H1 (cell line): ENCODE measurements at regions not wholly inside any gene's neighbourhood (a gene's known extent, or its start where the extent isn't known, plus 50 kb on each side); places are given as distances from the start of the nearest gene placed in this dataset.

Experiments
- CTCF ChIA-PET: fragments of 300-600 bp; sonication (Branson Sonifier 250); formaldehyde crosslinking; loops from one replicate; lab custom pipeline; 2021; ENCODE audit not compliant: partially characterized antibody; lab: Charles Lee
- POLR2A ChIA-PET: fragments of 300-600 bp; sonication (Branson Sonifier 250); formaldehyde crosslinking; loops from one replicate; lab custom pipeline; 2021; ENCODE audit warnings: inconsistent platforms; ENCODE audit not compliant: partially characterized antibody; lab: Charles Lee
- DNase-seq, 2 experiments: peaks; one replicate each; pipeline versions ENCODE4 v3.0.0 to v3.0.0-alpha.2; 2010 to 2022; ENCODE audit warnings: low spot score in 2 of 2, low read depth in 1 of 2, mixed read lengths in 1 of 2
- FAIRE-seq: peaks from 2 replicates; lab custom pipeline; 2011; peaks lifted over from hg19 to GRCh38; lab: Jason Lieb, UNC
- H2AFZ ChIP-seq: 2 replicates; pipeline ENCODE4 v1.8.1; 2012; ENCODE audit warnings: low read length, inconsistent platforms
- H2AK5ac ChIP-seq: 2 replicates; pipeline ENCODE4 v1.6.1; 2013; ENCODE audit warnings: low read depth, low read length
- H2BK120ac ChIP-seq: replicated peaks from 2 replicates; pipeline ENCODE3; 2013; ENCODE audit warnings: low read depth, low read length, inconsistent platforms
- H2BK12ac ChIP-seq: 2 replicates; pipeline ENCODE4 v1.6.1; 2013; ENCODE audit warnings: low read depth, low read length
- H2BK15ac ChIP-seq: 2 replicates; pipeline ENCODE4 v1.6.1; 2013; ENCODE audit warnings: low read length
- H2BK20ac ChIP-seq: 2 replicates; pipeline ENCODE4 v1.6.1; 2013; ENCODE audit warnings: low read length
- H2BK5ac ChIP-seq: 2 replicates; pipeline ENCODE4 v1.6.1; 2013; ENCODE audit warnings: low read depth, low read length
- H3K14ac ChIP-seq: 2 replicates; pipeline ENCODE4 v1.6.1; 2013; ENCODE audit warnings: inconsistent platforms; ENCODE audit not compliant: insufficient read length
- H3K18ac ChIP-seq: 2 replicates; pipeline ENCODE4 v1.6.1; 2013; ENCODE audit warnings: low read length; ENCODE audit errors: extremely low read depth
- H3K23ac ChIP-seq: 2 replicates; pipeline ENCODE4 v1.6.1; 2013; ENCODE audit warnings: inconsistent platforms; ENCODE audit not compliant: insufficient read length
- H3K23me2 ChIP-seq: 2 replicates; pipeline ENCODE4 v1.6.1; 2013; ENCODE audit warnings: low read depth, low read length
- H3K27ac ChIP-seq: 2 replicates; pipeline ENCODE4 v1.6.1; 2011; ENCODE audit warnings: low read depth, low read length, inconsistent platforms
- H3K27me3 ChIP-seq, 4 experiments: replicated peaks in 1 of 4; 1 replicate in 1 of 4; 2 replicates in 3 of 4; pipeline versions ENCODE4 v1.6.1 to v1.8.1; 2011 to 2013; ENCODE audit warnings: low read length in 3 of 4, mild to moderate bottlenecking in 3 of 4, inconsistent platforms in 2 of 4, mixed read lengths in 2 of 4, moderate library complexity in 1 of 4; ENCODE audit not compliant: control insufficient read depth in 3 of 4, insufficient read depth in 3 of 4; ENCODE audit errors: extremely low read depth in 1 of 4
- H3K36me3 ChIP-seq, 4 experiments: 2 replicates each; pipeline versions ENCODE4 v1.6.1 to v1.8.1; 2011 to 2013; ENCODE audit warnings: mild to moderate bottlenecking in 4 of 4, low read length in 3 of 4, moderate library complexity in 2 of 4, control low read depth in 1 of 4, inconsistent platforms in 1 of 4; ENCODE audit not compliant: insufficient read depth in 4 of 4, control insufficient read depth in 2 of 4
- H3K4ac ChIP-seq: replicated peaks from 2 replicates; pipeline ENCODE3; 2013; ENCODE audit warnings: low read length, low read depth, mixed read lengths, inconsistent platforms; ENCODE audit not compliant: insufficient read length
- H3K4me1 ChIP-seq, 4 experiments: replicated peaks in 1 of 4; 1 replicate in 1 of 4; 2 replicates in 3 of 4; pipeline versions ENCODE4 v1.6.1 to v1.8.1; 2011 to 2013; ENCODE audit warnings: low read length in 3 of 4, inconsistent platforms in 2 of 4, mixed read lengths in 1 of 4; ENCODE audit not compliant: insufficient read depth in 4 of 4, control insufficient read depth in 3 of 4
- H3K4me2 ChIP-seq, 2 experiments: 2 replicates each; pipeline versions ENCODE4 v1.6.1 to v1.8.1; 2011 to 2013; ENCODE audit warnings: low read depth in 2 of 2, low read length in 2 of 2, control low read depth in 1 of 2, inconsistent platforms in 1 of 2, mild to moderate bottlenecking in 1 of 2; ENCODE audit not compliant: insufficient read depth in 1 of 2
- H3K4me3 ChIP-seq, 4 experiments: fragments of 200-600, 300-600 bp in 1 of 4; sonication (generic), shearing (Covaris generic), sonication (Bioruptor Twin) in 1 of 4; 2 replicates each; pipeline versions ENCODE4 v1.5.1 to v1.8.1; 2011 to 2016; ENCODE audit warnings: low read length in 4 of 4, low read depth in 3 of 4, control low read depth in 2 of 4, inconsistent platforms in 2 of 4, mild to moderate bottlenecking in 2 of 4, mixed read lengths in 1 of 4, moderate library complexity in 1 of 4; ENCODE audit not compliant: insufficient read depth in 2 of 4; ENCODE audit errors: extremely low read depth in 1 of 4
- H3K56ac ChIP-seq: replicated peaks from 2 replicates; pipeline ENCODE3; 2013; ENCODE audit warnings: low read depth, mild to moderate bottlenecking, mixed read lengths, low read length, inconsistent platforms; ENCODE audit not compliant: insufficient read length
- H3K79me1 ChIP-seq: 2 replicates; pipeline ENCODE4 v1.6.1; 2013; ENCODE audit warnings: low read depth, low read length, control low read depth
- H3K79me2 ChIP-seq, 2 experiments: 2 replicates each; pipeline versions ENCODE4 v1.6.1 to v1.8.1; 2012 to 2013; ENCODE audit warnings: low read length in 2 of 2, mild to moderate bottlenecking in 2 of 2, inconsistent platforms in 1 of 2; ENCODE audit not compliant: insufficient read depth in 2 of 2, control insufficient read depth in 1 of 2
- H3K9ac ChIP-seq, 4 experiments: replicated peaks in 1 of 4; 1 replicate in 1 of 4; 2 replicates in 3 of 4; pipeline versions ENCODE4 v1.6.1 to v1.8.1; 2011 to 2013; ENCODE audit warnings: low read depth in 3 of 4, low read length in 3 of 4, control low read depth in 2 of 4, mild to moderate bottlenecking in 2 of 4, moderate library complexity in 2 of 4, inconsistent platforms in 1 of 4; ENCODE audit errors: extremely low read depth in 1 of 4
- H3K9me3 ChIP-seq, 2 experiments: 2 replicates each; pipeline versions ENCODE4 v1.6.1 to v1.8.1; 2012 to 2013; ENCODE audit warnings: mild to moderate bottlenecking in 2 of 2, moderate library complexity in 2 of 2, control low read depth in 1 of 2, inconsistent platforms in 1 of 2, low read depth in 1 of 2, low read length in 1 of 2, mixed read lengths in 1 of 2; ENCODE audit not compliant: insufficient read depth in 2 of 2
- H4K20me1 ChIP-seq, 2 experiments: replicated peaks in 1 of 2; 2 replicates each; pipeline versions ENCODE3 to v1.8.1; 2011 to 2013; ENCODE audit warnings: inconsistent platforms in 2 of 2, low read length in 2 of 2, mild to moderate bottlenecking in 1 of 2; ENCODE audit not compliant: insufficient read depth in 2 of 2, control insufficient read depth in 1 of 2
- H4K5ac ChIP-seq: 2 replicates; pipeline ENCODE4 v1.6.1; 2013; ENCODE audit warnings: low read length, low read depth, mixed read lengths, inconsistent platforms; ENCODE audit not compliant: insufficient read length
- H4K8ac ChIP-seq: 2 replicates; pipeline ENCODE4 v1.8.0; 2013; ENCODE audit warnings: mild to moderate bottlenecking, moderate library complexity, low read length, inconsistent platforms; ENCODE audit not compliant: insufficient read depth; ENCODE audit errors: extremely low read depth
- H4K91ac ChIP-seq: replicated peaks from 2 replicates; pipeline ENCODE3; 2013; ENCODE audit warnings: low read length, mixed read lengths, inconsistent platforms; ENCODE audit not compliant: insufficient read length
- ATF3 ChIP-seq: IDR thresholded peaks from 2 replicates; pipeline ENCODE4 v1.6.1; 2011; ENCODE audit warnings: low read depth, mild to moderate bottlenecking, low read length; ENCODE audit not compliant: insufficient read depth
- BRCA1 ChIP-seq: IDR thresholded peaks from 2 replicates; pipeline ENCODE4 v1.6.1; 2012; ENCODE audit warnings: low read depth, low read length, improper control_type of control experiment
- CHD2 ChIP-seq: IDR thresholded peaks from 2 replicates; pipeline ENCODE4 v1.6.1; 2012; ENCODE audit warnings: low read length, improper control_type of control experiment
- CTBP2 ChIP-seq: IDR thresholded peaks from 2 replicates; pipeline ENCODE4 v1.7.0; 2011; ENCODE audit warnings: borderline replicate concordance, mild to moderate bottlenecking, moderate library complexity, mixed read lengths, low read length; ENCODE audit not compliant: insufficient read depth, insufficient read length
- GTF2F1 ChIP-seq: IDR thresholded peaks from 2 replicates; pipeline ENCODE4 v1.6.1; 2012; ENCODE audit warnings: low read depth, low read length, improper control_type of control experiment, borderline replicate concordance
- KDM4A ChIP-seq: IDR thresholded peaks from one replicate; pipeline ENCODE4 v1.7.1; 2012; ENCODE audit warnings: low read depth, mild to moderate bottlenecking, moderate library complexity, low read length, inconsistent platforms; ENCODE audit not compliant: severe bottlenecking
- PHF8 ChIP-seq: fragments of 200-600 bp; sonication (generic); conservative IDR thresholded peaks from 2 replicates; pipeline ENCODE4 v1.7.1; 2012; ENCODE audit warnings: low read depth, mild to moderate bottlenecking, inconsistent platforms, low read length, moderate library complexity
- POLR2A ChIP-seq, 2 experiments: IDR thresholded peaks; 1 replicate in 1 of 2; 2 replicates in 1 of 2; pipeline ENCODE4 v1.6.1; 2011; ENCODE audit warnings: low read depth in 2 of 2, low read length in 2 of 2, mild to moderate bottlenecking in 2 of 2; ENCODE audit errors: control extremely low read depth in 1 of 2
- POLR2AphosphoS5 ChIP-seq: IDR thresholded peaks from 2 replicates; pipeline ENCODE4 v1.6.1; 2011; ENCODE audit warnings: low read depth, low read length
- POU5F1 ChIP-seq: IDR thresholded peaks from 2 replicates; pipeline ENCODE4 v1.6.1; 2011; ENCODE audit warnings: low read depth, mild to moderate bottlenecking, low read length, moderate library complexity
- SAP30 ChIP-seq: fragments of 300-600 bp; sonication (generic); IDR thresholded peaks from 2 replicates; pipeline ENCODE4 v1.7.1; 2012; ENCODE audit warnings: low read length, moderate library complexity, mild to moderate bottlenecking, inconsistent platforms; ENCODE audit not compliant: insufficient read depth, insufficient replicate concordance
- SUZ12 ChIP-seq: fragments of 200-600 bp; sonication (generic); IDR thresholded peaks from 2 replicates; pipeline ENCODE4 v1.6.1; 2012; ENCODE audit warnings: mild to moderate bottlenecking, inconsistent platforms, low read length, moderate library complexity, mixed read lengths
- TAF1 ChIP-seq: IDR thresholded peaks from 2 replicates; pipeline ENCODE4 v1.6.1; 2011; ENCODE audit warnings: mild to moderate bottlenecking, low read depth, low read length
- TAF7 ChIP-seq: optimal IDR thresholded peaks from 2 replicates; pipeline ENCODE3; 2011; ENCODE audit warnings: low read depth, mild to moderate bottlenecking, inconsistent platforms, low read length, moderate library complexity, borderline replicate concordance
- ZNF274 ChIP-seq: IDR thresholded peaks from 2 replicates; pipeline ENCODE4 v1.7.0; 2012; ENCODE audit warnings: low read length, borderline replicate concordance; ENCODE audit errors: extremely low read depth
- WGBS, 2 experiments: shearing (Covaris generic) in 1 of 2; methylation state at CpG; one replicate each; pipeline versions ENCODE4 v1.1.6 to v1.1.7; 2013 to 2015; ENCODE audit warnings: low lambda C conversion rate in 2 of 2, mixed read lengths in 2 of 2, inconsistent platforms in 1 of 2, low coverage in 1 of 2, missing lambda C conversion rate in 1 of 2; ENCODE audit not compliant: insufficient replicate concordance in 2 of 2, insufficient coverage in 1 of 2, insufficient read length in 1 of 2; ENCODE audit errors: extremely low coverage in 1 of 2, missing lambda C conversion rate in 1 of 2; 5-methylcytosine and 5-hydroxymethylcytosine counted together

- H4K20me1 ChIP-seq, result no peaks in the 10 kb centered on the region
- 90% methylated on average over 3 of the region's 3 CpGs; no CpG with 5 or more reads in 1 of the 2 experiments for WGBS, 2 experiments
- H3K18ac ChIP-seq, result no peak overlapping the region
- POLR2A ChIA-PET, result no interaction called here
- no peaks in the 10 kb centered on the region for H3K4me1 ChIP-seq
- H2BK12ac ChIP-seq, result no peak overlapping the region
- no peaks in the 10 kb centered on the region; a peak in 1 of 7 replicates for H3K27me3 ChIP-seq
- FAIRE-seq, result no peak
- no peak overlapping the region for H2BK20ac ChIP-seq
- H3K4me2 ChIP-seq, result no peak overlapping the region
- H3K36me3 ChIP-seq, result no peaks in the 10 kb centered on the region
- H3K23me2 ChIP-seq, result peaks cover 6% of the 10 kb centered on the region; the same call in 1 of the 2 replicates
- H3K23ac ChIP-seq, result no peak overlapping the region
- H3K4ac ChIP-seq, result no peak overlapping the region
- H4K5ac ChIP-seq, result no peak overlapping the region
- no peak overlapping the region for H3K14ac ChIP-seq
- no peak overlapping the region for H3K4me3 ChIP-seq
- no peak overlapping the region for H2AK5ac ChIP-seq
- H3K79me1 ChIP-seq, result no peaks in the 10 kb centered on the region
- no peaks in the 10 kb centered on the region for H3K79me2 ChIP-seq
- H3K27ac ChIP-seq, result no peak overlapping the region
- no peak overlapping the region for H4K8ac ChIP-seq
- no peak for DNase-seq
- H3K56ac ChIP-seq, result no peak overlapping the region
- no peak overlapping the region for H4K91ac ChIP-seq
- H3K9ac ChIP-seq, result no peak overlapping the region
- no peaks in the 10 kb centered on the region for H3K9me3 ChIP-seq
- H2BK120ac ChIP-seq, result no peak overlapping the region
- CTCF ChIA-PET, result interaction anchor here (1.6 to 2.4 kb wide), 2 partner anchors 10 to 18 kb away, joined by 4 to 17 read pairs; no protein-coding TSS in a partner anchor
- H2BK5ac ChIP-seq, result no peak overlapping the region
- no peak overlapping the region for H2BK15ac ChIP-seq
- no peak overlapping the region for H2AFZ ChIP-seq
- TF ChIP-seq TAF7, result no peak
- no peak for TF ChIP-seq ATF3
- TF ChIP-seq POLR2AphosphoS5, result no peak
- TF ChIP-seq PHF8, result no peak
- no peak for TF ChIP-seq POLR2A (IDR thresholded peaks at IDR 0.05; ENCODE audit: control extremely low read depth in 1 of 2, low read depth in 2 of 2, low read length in 2 of 2)
- no peak for TF ChIP-seq POU5F1
- TF ChIP-seq CTBP2, result no peak
- TF ChIP-seq KDM4A, result no peak
- no peak for TF ChIP-seq GTF2F1
- no peak for TF ChIP-seq TAF1
- TF ChIP-seq ZNF274, result no peak
- TF ChIP-seq SAP30, result no peak
- no peak for TF ChIP-seq CHD2
- no peak for TF ChIP-seq BRCA1
- TF ChIP-seq SUZ12, result no peak
Measured at GRCh38 chr6:45794465-45794864, 221.2 kb downstream of the CLIC5 start.
